ENCODE measurements at regions not wholly inside any gene's neighbourhood (a gene's known extent, or its start where the extent isn't known, plus 50 kb on each side); places are given as distances from the start of the nearest gene placed in this dataset.
"Not testable (repeated sequence)": the region's sequence is repeated elsewhere in the genome, so short reads cannot be mapped to it uniquely, and the experiment has no call there.

DNA sequence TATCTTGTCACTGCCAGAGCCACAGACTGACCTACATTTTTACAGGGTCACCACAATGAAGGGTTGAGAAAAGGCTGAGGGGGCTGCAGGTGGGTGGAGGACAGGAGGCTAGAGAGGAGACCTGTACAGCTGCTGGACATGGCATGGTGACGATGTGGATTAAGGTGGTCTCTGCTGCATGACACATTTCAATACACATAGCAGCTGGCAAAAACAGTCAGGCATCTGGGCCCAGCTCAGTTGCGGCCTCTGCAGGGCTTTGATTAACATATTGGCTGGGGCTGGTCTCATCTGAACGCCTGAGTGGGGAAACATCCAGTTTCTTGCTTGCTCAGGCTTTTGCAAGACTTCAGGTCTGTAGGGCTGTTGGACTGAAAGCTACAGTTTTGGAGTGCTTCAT lies 265.4 kb upstream of the FOXF1 start:
- no peak for DNase-seq

DNA sequence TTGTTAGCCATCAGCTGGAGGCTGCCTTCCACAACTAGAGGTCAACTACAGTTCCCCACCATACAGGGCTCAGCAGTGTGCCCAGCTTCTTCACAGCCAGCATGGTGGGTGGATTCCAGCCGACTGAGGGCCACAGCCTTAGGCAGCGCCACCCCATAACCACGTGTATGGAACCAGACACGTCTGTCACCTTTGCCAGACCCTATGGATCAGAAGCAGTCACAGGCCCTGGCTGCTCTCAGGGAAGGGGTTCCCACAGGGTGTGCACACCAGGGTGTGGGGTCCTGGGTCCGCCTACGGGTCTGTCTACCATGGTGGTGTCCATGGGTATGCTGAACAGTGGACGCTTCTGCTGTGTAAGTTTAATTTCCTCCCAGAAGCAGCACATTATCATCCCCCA lies 265.0 kb upstream of the FOXF1 start:
- DNase-seq, result no peak

DNA sequence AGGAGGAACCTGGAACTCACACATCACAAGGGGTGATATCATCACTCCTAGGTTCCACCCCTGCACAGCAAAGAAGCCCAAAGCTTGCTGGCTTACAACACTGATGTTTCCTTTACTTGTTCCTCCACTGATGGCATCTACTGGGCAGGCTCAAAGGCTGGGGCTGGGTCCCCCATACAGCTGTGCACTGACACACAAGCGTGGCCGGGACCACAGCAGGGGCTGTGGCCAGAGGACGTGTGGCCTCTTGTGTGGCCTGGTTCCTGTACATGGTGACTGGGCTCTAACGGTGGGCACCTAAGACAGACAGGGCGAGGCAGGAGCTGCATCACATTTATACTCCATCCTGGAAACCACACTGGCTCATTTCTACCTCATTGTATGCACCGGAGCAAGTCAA lies 264.4 kb upstream of the FOXF1 start:
- DNase-seq, result no peak

DNA sequence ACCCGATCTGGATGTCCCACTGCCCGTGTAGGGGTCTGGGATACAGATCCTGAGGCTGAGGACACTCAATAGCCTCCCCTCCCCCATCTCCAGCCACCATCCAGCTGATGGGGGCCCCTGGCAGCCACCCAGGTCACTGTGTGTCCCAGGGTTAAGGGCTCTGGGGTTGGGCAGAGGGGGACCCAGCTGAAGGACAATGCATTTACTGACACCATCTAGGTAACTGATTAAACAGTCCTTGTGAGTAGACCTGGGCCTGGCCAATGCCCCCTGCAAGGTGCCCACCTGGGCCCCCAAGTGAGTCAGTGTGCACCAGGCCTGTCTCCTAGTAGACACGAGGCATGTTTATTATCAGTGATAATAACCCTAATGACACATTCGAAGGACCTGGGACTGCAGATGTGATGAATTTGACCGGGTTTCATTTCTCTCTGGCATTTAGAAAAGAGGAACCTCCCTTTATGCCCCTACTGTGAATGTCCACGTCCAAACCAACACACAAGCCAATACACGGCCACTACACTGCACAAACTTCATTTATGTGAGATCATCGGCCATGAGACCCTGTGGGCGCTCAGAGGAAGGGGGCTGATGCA lies 261.9 kb upstream of the FOXF1 start:
- no peak for DNase-seq

DNA sequence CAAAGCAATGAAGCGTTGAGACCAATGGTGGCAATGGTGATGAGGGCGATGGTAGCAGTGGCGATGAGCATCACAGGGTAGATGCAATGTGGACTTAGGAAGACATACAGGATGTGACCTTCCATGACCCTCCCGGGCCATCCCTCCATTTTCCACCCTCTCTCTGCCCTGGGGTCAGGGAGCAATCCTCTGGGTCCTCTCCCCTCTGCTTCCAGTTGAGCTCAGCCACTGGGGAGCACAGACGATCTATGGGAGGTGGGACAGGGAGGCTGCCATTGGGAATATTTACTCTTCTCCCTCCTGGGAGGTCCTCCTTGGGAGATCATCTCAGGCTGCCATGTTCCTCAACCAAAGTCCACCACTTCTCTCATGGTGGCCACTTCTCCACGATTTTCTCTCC lies 260.7 kb upstream of the FOXF1 start:
- DNase-seq, result no peak

DNA sequence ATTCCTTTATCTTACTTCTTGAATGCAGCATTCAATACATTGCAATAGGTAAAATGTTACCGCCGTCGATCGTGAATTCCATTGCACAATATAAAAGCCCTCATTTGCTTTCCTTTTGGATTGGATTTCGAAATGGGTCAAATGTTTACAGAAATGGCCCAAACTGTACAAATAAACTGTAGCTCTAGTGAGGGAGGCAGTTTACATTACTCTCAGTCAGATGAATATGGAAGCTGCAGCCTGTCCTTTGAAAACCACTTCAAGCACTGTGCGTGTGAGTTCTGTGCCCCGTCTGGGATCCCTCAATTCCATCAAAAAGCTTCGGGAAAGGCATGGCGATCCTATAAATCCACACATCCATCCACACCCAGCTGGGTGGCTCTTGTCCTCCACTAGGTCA lies 258.6 kb upstream of the FOXF1 start:
- no peak for DNase-seq

DNA sequence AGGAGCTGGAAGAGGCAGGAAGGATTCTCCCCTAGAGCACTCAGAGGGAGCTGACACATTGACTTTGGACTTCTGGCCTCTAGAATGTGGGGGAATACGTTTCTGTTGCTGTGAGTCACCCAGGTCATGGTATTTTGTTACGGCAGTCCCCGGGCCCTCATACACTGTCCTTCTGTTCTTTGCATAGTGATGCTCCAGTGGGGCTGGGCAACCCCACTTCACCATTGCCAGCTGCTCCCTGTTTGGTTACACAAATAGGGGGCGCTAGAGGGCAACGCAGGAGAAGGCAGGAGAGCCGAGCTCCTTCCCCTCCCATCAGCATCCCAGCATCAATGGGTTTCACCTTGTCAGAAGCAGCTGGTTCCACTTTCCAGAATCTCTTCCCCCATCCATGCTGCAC lies 257.7 kb upstream of the FOXF1 start:
- DNase-seq, result no peak

DNA sequence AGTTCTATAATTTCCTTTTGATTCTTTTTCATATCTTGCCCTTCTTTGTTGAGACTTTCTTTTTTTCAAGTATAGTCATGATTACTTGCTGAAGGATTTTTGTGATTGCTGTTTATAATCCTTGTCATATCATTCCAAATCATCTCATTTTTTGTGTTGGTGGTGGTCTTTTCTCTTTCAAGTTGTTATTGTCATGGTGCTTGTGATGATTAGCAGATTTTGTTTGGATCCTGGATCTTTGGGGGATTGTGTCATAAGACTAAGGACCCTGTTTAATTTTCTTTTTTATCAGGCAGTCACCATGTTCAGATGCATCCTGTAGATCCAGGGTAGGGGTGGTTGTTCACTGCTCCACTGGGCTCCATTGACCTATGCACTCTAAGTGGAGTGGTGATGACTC lies 254.4 kb upstream of the FOXF1 start:
- no peak for DNase-seq

DNA sequence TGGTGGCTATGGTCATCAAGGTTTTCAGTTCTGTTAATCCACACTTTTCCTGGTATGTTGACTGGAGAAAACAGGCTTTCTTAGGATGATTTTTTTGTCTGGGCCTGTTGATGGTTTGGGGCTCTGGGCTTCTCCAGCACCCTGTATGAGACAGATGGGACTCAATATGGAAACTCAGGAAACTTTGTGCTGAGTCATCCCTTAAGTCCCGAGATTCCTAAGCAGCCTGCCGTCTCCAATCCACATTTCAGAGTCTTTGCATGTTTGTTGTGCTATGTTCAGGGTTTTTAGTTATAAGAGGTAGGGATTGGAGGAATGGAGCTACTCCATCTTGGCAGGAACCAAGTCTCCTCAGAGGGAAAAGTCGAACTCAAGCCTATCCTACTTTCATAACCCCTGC lies 253.3 kb upstream of the FOXF1 start:
- no peak for DNase-seq

DNA sequence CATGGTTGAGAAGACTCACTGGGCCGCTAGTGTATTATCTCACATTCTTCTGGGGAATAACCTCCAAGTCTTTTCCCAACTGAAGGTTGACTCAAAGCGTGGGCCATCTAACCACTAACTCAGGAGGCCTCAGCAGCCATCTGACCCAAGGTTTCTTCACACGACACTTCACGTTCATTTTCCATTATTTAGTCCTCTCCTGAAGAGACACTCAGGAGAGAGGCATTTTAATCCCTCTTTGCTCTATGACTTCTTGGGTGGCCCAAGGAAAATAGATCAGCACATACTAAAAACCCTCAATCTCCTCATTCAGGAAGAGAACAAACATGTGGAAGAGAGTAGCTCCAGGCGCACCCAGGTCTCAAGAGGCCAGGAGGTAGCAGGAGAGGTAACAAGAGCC lies 252.8 kb upstream of the FOXF1 start:
- DNase-seq, result no peak

DNA sequence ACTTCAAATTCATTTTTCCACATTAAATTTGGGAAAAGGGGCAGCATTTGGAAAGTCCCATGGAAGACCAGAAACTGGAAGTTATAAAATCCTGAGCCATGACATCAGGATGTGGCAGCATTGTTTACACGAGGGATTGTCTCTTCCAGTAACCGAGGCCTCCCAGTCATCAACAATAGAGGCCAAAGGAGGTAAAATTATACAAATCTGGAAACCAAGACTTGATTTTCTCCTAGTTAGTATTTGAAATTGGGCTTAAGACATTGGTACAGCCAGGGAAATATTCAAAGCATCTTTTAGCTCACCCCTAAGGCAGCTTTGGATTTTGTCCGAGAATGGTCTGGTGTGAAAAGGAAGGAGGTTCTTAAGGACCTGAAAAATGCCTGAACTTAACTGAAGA lies 251.6 kb upstream of the FOXF1 start:
- DNase-seq, result no peak

DNA sequence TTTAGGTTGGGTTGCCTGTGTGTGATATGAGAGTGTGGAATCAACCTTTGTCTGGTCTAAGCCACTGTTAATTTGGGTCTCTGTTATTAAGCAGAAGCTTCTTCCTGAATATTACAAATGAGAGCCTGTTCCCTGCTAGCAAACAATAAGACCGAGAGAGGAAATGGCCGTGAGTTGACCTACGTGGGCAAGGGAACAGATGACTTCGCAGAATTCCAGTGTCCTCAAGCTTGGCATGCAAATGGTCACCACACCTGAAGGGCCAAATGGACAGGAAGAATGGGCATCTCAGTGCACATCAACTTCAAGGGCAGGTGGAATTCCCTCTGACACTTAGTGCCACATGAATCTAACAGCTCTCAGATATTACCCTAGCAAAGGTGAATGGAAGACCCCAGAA lies 250.8 kb upstream of the FOXF1 start:
- no peak for DNase-seq

DNA sequence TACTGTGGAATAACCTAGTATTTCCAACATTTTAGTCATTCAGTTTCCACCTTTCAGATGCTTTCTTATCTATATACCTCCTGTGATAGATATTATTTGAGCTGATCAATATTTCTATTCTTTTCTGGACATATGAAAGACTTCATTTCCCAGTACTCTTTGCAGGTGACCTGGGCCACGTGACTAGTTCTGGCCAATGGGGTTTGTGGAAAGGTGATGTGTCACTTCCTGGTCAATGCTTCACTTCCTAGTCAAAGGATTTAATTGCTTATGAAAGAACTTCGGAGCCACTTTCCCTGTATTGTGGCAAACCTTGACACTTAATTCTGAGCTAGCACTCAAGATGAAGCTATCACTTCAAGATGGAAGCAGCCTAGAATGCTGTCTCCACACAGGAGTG lies 248.9 kb upstream of the FOXF1 start:
- no peak for DNase-seq

DNA sequence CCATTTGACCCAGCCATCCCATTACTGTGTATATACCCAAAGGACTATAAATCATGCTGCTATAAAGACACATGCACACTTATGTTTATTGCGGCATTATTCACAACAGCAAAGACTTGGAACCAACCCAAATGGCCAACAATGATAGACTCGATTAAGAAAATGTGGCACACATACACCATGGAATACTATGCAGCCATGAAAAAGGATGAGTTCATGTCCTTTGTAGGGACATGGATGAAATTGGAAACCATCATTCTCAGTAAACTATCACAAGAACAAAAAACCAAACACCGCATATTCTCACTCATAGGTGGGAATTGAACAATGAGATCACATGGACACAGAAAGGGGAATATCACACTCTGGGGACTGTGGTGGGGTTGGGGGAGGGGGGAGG lies 242.7 kb upstream of the FOXF1 start:
- not testable (repeated sequence) for DNase-seq

DNA sequence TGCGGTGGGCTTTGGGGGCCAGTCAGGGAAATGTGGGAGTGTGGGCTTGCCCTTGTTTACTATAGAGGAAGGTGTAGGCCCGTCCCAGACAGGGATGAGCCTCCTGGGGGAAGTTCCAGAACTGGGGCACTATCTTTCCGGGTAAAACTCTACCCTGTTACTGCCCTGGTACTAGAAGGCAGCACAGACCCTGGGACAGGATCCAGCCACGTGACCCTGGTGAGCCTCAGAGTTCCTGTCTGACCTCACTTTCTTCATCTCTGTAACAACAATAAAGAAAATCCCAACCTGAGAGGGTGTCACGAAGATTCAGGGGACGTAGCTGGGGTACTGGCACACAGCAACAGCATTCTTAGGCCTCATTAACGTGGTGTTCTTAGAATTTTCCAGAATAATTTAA lies 239.6 kb upstream of the FOXF1 start:
- DNase-seq, result no peak

DNA sequence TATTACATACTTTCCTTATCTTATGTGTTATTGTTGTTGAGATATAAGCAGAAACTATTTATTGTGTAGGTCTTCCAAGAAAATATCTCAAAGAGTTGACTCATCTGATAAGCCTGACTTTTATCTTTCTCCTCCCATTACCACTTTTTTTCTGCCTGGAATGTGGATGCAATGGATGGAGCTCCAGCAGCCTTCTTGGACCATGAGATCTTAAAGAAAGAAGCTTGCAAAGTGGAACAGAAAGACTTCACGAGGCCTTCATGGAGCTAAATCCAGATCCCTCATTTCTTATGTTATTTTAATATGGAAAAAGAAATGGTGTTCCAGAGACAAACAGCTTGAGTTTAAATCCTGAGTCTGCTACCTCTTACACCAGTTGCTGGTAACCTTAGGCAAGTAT lies 237.6 kb upstream of the FOXF1 start:
- no peak for DNase-seq

DNA sequence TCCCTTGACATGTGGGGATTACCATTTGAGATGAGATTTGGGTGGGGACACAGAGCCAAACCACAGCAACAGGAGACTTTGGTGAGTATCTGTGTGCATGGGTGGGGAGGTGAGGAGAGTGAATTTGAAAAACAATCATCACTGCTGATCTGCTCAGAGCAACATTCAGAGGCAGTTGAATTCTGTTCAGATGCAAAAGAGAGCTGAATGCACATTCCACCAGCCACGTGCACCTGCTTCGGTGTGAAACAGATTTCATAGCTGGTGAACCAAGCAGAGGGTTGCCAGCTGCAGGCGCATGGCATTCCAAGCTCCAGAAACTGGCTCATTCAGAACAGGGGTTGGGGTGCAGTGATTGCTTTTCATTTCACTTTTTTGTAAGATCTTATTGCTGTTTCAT lies 233.1 kb upstream of the FOXF1 start:
- no peak for DNase-seq

DNA sequence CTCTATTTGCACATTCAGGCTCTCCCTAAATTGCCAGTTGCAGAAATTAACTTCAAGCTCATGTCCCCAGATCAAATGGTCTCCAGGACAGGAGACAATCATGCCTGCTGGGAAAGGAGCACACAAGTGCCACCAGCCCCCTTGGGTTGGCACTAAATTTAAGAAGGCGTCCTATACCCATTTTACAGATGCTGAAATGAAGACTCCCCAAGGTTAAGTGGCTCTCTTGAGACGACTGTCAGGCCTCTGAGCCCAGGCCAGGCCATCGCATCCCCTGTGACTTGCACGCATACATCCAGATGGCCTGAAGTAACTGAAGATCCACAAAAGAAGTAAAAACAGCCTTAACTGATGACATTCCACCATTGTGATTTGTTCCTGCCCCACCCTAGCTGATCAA lies 232.5 kb upstream of the FOXF1 start:
- not testable (repeated sequence) for DNase-seq

DNA sequence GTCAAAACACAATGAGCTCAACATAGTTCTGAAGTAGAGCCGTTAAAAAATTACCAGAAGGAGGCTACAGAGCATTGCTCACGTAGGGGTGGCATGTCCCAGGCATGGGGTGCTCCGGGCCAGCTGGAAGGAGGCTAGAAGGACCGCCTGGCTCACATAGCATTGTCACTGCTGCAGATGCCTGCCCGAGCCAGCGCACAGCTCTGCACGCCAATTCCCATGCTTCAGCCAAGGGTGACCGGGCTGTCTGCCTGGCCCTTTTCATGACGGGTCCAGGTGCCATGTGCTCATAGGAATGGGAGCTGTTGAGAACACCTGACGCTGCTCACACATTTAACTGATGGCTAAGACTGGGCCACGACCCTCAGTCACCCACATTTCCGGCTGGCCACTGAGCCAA lies 228.9 kb upstream of the FOXF1 start:
- no peak for DNase-seq

DNA sequence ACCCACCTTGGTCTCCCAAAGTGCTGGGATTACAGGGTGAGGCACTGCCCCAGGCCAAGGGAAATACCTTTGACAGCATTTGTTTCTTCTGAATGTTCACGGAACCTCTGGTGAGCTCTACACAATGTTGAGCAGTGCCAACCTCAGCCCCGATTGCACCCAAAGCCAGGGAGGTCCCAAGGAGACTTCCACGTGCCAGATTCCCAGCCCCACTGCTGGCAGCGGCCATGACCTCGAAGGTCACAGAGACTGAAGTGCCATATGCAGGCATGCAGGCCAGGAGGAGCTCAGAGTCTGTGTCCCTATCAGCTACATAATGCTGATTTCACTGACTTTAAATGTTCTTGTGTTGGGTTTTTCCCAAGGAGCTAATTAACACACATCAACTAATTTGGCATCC lies 226.4 kb upstream of the FOXF1 start:
- DNase-seq, result no peak

DNA sequence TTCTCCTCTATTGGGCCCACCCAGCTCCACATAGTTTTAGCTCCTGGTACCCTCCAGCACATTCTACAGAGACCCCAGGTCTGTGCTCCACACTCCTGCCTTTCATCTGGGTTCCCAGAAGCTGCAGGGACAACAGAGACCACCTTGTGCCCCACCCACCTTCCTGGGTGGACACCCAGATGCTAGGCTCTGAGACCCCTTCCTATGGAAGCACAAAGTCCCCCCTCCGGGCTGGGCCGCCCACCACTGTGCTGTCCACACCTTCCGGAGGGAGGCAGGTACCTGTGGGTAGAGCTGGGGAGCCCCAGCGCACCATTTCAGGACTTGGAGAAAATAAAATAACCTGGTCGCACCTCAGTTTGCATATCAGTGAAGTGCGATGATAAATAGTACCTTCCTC lies 224.9 kb upstream of the FOXF1 start:
- DNase-seq, result no peak

DNA sequence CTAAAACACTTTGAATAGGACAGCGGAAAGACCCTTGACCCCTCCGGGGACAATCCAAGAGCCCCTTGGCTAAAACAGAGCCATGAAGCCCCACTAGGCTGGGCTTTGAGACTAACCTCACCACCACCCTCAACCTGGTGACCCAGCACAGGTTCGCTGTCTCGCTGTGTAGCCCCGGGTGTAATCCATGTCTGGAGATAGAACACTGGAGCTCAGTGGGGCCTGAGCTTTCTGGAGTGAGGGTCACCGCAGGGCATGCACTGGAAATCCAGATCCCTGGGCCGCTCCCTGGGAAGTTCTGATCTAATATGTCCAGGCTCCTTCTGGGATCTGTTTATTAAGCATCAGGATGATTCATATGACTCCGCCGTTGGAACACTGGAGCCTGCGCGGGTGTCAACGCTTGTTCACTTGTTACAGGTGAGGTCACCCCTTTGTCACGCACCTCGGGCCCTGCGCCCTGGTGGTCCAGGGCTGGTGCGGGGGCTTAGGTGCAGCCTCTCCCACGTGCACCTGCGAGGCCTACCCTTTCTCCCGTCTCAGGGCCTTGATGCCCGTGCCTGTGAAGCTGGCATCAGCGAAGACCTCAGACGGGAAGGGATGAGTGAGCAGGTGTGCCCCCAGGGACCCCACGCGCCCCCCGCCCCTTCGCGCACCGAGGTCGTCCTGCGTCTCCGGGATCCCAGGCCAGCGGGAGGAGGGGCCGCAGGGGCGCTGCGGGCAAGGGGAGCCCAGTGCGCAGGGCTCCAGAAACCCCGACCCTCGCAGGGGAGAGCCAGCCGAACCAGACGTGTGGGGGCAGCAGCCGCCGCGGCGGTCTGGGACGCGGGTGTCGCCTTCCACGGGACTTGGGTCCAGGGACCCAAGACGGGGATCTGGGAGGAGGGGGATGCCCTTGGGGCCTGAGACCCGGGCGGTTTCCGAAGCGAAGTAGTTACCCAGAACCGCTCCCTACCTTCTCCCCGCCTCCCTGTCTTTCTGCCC lies 224.1 kb upstream of the FOXF1 start:
- no peak for DNase-seq

DNA sequence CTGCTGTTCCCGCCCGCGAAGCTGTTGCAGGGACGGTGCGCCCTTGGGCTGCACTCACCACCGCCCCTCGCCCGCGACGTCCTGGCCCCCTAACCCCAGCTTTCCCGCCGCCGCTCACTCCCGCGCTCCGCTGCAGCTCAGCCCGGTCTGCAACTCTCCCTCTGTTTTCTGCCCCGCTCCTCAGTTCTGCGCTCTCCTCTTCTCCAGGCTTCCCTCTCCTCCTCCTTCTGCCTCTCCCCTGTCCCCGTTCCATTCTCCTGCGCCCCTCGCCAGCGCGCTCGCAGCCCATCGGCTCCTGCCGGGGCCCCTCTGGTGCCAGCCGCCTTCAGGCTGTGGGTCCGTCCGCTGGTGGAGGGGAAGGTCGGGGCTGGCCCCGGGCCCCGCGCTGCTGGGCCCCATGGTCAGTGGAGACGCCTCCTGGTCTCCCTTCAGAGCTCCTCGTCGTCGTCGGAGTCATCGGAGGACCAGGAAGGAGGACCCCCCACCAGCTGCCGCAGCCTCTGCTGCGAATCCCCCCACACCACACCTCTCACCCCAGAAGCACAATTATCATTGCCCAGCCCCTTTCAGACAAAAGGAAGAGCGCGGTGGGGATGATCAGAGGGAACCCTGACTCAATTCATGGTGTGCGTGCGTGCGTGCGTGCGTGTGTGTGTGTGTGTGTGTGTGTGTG lies 223.2 kb upstream of the FOXF1 start:
- no peak for DNase-seq

DNA sequence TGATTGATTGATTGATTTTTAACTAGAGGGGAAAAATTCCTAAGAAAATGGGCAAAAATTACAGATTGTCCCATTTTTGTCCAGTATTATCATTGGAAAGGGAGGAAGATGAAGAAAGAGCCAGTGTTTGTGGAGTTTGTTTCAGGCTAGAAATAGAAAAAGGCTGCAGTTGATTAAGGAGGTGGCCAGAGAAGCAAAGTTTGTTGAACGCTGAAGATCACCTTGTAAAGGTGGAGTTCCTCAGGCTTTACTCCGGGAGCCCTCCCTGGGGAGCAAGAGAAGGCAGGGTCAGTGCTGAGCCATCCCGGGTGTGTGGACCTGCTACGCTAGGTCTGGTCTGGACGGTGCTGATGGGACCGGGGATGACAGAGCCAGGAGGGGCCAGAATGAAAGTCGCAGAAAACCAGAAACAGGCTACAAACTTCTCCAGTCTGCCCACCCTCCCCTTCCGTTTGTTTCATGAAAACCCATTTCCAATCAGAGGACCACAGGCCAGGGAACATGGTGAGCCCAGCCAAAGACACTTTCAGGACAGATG lies 222.6 kb upstream of the FOXF1 start:
- no peak for DNase-seq

All from NCI-H510A treated with DMSO at 0.1 percent for 48 hours (cell line).